ENCODE measurements at regions not wholly inside any gene's neighbourhood (a gene's known extent, or its start where the extent isn't known, plus 50 kb on each side); places are given as distances from the start of the nearest gene placed in this dataset.
"Not testable (repeated sequence)": the region's sequence is repeated elsewhere in the genome, so short reads cannot be mapped to it uniquely, and the experiment has no call there.

DNA sequence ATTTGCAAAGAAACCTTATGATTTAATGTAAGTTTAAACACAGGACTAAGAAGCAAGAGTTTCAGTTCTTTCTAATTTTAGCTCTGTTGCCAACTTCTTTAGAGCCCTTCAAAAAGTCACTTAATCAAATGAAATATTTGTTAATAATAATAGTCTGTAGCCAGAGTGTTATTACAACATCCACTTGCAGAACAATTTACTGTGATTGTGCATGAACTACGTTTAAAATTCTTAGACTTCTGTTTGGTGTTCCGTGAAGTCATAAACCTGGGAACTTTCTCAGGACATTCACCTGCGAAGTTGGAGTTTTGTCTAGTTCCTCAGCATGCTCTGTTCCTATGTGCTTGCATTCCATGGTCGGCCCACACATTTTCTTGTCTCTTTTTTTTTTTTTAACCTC lies 244.0 kb upstream of the AVPR1A start:
- Mint-ChIP-seq H3K27me3 (no peaks in the 10 kb centered on the region), H3K4me1 (no peaks in the 10 kb centered on the region), H3K9me3 (no peaks in the 10 kb centered on the region), H3K27ac (no peak overlapping the region), H3K36me3 (ENCODE audit: low read depth) (no peaks in the 10 kb centered on the region), H3K4me3 (no peak overlapping the region)
- no peak for DNase-seq
- ATAC-seq = no peak

DNA sequence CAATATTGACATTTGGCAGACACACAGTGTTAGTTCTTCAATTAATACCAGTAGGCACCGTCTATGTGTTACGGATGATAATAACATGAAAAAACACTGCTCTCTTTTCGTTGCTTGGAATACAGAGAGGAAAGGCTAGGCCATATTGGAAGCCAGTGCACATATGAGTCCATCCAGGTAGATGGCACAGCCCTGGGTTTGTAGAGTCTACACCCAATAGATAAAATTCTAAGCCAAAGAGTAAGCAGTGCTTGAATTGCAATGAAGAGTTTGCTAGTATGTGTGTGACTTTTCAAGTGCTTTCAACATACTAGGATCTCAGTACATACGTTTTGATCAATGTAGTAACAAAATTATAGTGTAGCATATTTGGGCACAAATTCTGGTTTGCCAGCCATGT lies 243.3 kb upstream of the AVPR1A start:
- Mint-ChIP-seq H3K27me3 (no peaks in the 10 kb centered on the region), H3K27ac (no peak overlapping the region), H3K9me3 (no peaks in the 10 kb centered on the region), H3K4me3 (no peak overlapping the region), H3K36me3 (ENCODE audit: low read depth) (no peaks in the 10 kb centered on the region), H3K4me1 (no peaks in the 10 kb centered on the region)
- DNase-seq = no peak
- no peak for ATAC-seq

DNA sequence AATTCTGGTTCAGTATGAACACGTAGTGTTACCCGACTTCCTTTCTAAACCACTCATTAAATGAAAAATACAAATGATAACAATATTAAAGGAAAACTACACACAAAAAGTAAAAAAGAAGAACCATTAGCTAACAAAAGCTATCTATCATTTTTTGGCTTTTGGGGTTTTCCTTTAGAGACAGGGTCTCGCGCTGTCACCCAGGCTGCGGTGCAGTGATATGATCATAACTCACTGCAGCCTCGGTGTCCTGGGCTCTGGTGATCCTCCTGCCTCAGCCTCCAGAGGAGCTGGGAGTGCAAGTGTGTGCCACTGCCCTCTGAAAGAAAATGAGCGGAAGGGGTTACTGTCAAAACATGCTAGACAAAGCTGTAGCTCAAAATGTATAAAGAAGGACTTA lies 238.2 kb upstream of the AVPR1A start:
- H3K4me1 Mint-ChIP-seq = no peaks in the 10 kb centered on the region
- no peak for DNase-seq
- no peak overlapping the region for H3K27ac Mint-ChIP-seq
- no peak for ATAC-seq
- H3K36me3 Mint-ChIP-seq (ENCODE audit: low read depth) = no peaks in the 10 kb centered on the region
- no peaks in the 10 kb centered on the region for H3K27me3 Mint-ChIP-seq
- H3K4me3 Mint-ChIP-seq = no peak overlapping the region
- H3K9me3 Mint-ChIP-seq = no peaks in the 10 kb centered on the region

DNA sequence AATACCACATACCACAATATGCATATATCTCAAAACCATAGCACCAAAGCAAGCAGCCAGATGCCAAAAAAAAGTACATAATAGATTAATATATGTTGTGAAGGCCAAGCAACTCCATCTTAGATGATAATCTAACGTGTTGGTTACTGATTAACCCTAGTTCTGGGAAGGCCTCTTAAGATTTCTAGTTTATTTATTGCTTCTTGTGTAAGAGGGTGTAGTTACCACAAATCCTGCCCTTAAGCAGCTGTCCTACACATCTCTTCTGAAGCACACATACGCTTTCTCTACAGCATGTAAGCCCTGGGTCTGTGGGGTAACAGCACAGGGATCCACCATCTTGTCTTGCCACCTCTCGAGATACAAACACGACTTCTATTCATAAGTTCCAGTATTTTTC lies 236.8 kb upstream of the AVPR1A start:
- no peaks in the 10 kb centered on the region for H3K27me3 Mint-ChIP-seq
- DNase-seq (no peak), ATAC-seq (no peak)
- no peaks in the 10 kb centered on the region for H3K36me3 Mint-ChIP-seq (ENCODE audit: low read depth)
- no peak overlapping the region for H3K27ac Mint-ChIP-seq
- H3K4me3 Mint-ChIP-seq = no peak overlapping the region
- no peaks in the 10 kb centered on the region for H3K9me3 Mint-ChIP-seq
- H3K4me1 Mint-ChIP-seq = no peaks in the 10 kb centered on the region

DNA sequence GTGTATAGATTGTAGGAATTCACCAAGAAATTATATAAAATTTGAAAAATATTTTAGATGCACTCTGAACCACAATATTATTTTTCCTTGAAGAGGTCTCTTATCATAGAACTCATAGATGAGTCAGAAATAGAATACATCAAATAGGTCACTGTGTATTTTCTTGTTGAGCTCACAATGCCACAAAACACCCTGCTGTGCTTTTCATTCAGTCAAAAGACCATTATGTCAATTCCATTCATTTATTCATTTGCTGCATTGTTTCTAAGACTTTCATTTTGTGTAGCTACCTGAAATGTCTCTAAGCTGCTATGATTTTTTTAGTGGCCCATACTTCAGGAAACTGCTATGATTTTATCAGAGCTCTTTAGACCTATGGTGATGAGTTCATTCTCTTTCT lies 231.9 kb upstream of the AVPR1A start:
- no peak overlapping the region for H3K27ac Mint-ChIP-seq
- H3K36me3 Mint-ChIP-seq (ENCODE audit: low read depth) = no peaks in the 10 kb centered on the region
- DNase-seq (no peak), ATAC-seq (no peak)
- H3K4me1 Mint-ChIP-seq = no peaks in the 10 kb centered on the region
- H3K9me3 Mint-ChIP-seq = peaks cover 6% of the 10 kb centered on the region
- H3K27me3 Mint-ChIP-seq = no peaks in the 10 kb centered on the region
- no peak overlapping the region for H3K4me3 Mint-ChIP-seq

DNA sequence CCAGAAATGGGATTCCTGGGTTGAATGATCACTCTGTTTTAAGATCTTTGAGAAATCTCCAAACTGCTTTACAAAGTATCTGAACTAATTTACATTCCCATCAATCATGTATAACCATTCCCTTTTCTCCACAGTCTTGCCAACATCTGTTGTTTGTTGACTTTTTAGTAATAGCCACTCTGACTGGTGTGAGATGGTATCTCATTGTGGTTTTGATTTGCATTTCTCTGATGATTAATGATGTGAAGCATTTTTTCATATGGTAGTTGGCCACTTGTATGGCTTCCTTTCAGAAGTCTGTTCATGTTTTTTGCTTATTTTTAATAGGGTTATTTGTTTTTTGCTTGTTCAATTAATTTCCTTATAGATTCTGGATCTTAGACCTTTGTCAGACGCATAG lies 211.8 kb upstream of the AVPR1A start:
- Mint-ChIP-seq H3K36me3 (ENCODE audit: low read depth) (no peaks in the 10 kb centered on the region), H3K4me1 (no peaks in the 10 kb centered on the region), H3K27me3 (no peaks in the 10 kb centered on the region), H3K27ac (no peak overlapping the region), H3K4me3 (no peak overlapping the region), H3K9me3 (peaks cover 12% of the 10 kb centered on the region)
- no peak for DNase-seq
- no peak for ATAC-seq

DNA sequence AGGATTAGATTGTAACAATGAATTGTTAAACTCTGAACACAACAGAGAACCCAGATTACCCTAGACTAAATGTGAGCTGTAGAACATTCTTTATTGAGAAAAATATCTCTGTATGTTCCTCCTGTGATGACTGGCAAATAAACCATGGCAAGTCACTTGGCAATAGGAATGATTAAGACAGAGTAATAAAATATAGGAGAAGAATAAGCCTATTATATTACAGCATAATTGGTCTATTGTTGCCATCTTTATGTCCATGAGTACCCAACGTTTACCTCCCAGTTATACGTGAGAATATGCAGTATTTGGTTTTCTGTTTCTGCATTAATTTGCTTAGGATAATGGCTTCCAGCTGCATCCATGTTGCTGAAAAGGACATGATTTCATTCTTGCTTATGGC lies 211.2 kb upstream of the AVPR1A start:
- Mint-ChIP-seq H3K9me3 (peaks cover 12% of the 10 kb centered on the region), H3K27ac (no peak overlapping the region), H3K27me3 (no peaks in the 10 kb centered on the region), H3K4me3 (no peak overlapping the region), H3K36me3 (ENCODE audit: low read depth) (no peaks in the 10 kb centered on the region), H3K4me1 (no peaks in the 10 kb centered on the region)
- DNase-seq = no peak
- no peak for ATAC-seq

DNA sequence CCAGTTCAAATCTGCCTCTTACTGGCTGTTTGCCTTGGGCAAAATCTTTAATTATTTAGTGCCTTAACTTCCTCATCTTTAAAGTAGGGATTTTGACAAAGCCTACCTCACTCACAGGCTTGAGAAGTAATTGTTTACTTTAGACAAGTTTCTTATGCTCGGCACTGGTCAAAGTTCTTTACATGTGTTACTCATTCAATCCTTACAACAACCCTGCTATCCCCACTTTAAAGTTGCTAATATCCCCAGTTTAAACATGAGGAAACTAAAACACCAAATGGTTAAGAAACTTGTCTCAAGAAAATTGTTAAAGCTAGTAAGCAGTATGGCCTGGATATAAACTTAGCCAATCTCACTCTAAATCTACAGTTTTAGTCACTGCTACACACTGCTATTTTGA lies 204.0 kb upstream of the AVPR1A start:
- H3K4me1 Mint-ChIP-seq = no peaks in the 10 kb centered on the region
- no peak overlapping the region for H3K4me3 Mint-ChIP-seq
- ATAC-seq (no peak), DNase-seq (no peak)
- no peaks in the 10 kb centered on the region for H3K27me3 Mint-ChIP-seq
- H3K9me3 Mint-ChIP-seq = no peaks in the 10 kb centered on the region
- no peak overlapping the region for H3K27ac Mint-ChIP-seq
- no peaks in the 10 kb centered on the region for H3K36me3 Mint-ChIP-seq (ENCODE audit: low read depth)

DNA sequence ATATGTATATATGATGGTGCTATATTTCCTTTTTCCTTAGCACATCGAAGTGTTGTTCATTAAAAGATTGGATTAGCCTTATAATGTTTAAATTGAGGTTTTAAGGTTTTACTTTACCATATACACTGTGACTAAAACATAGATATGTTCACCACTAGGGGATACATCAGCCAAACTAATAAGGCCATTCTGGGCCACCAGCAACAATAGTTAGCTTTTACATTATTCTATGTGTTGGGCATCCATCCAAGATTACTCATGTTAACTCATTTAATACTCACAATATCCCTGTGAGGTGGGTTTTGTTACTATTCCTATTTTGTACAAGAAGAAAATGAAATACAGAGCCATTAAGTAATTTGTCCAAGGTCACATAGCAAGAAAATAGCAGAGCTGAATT lies 202.6 kb upstream of the AVPR1A start:
- no peaks in the 10 kb centered on the region for H3K27me3 Mint-ChIP-seq
- DNase-seq = no peak
- H3K9me3 Mint-ChIP-seq = no peaks in the 10 kb centered on the region
- H3K27ac Mint-ChIP-seq = no peak overlapping the region
- no peaks in the 10 kb centered on the region for H3K36me3 Mint-ChIP-seq (ENCODE audit: low read depth)
- no peak for ATAC-seq
- H3K4me1 Mint-ChIP-seq = no peaks in the 10 kb centered on the region
- no peak overlapping the region for H3K4me3 Mint-ChIP-seq

DNA sequence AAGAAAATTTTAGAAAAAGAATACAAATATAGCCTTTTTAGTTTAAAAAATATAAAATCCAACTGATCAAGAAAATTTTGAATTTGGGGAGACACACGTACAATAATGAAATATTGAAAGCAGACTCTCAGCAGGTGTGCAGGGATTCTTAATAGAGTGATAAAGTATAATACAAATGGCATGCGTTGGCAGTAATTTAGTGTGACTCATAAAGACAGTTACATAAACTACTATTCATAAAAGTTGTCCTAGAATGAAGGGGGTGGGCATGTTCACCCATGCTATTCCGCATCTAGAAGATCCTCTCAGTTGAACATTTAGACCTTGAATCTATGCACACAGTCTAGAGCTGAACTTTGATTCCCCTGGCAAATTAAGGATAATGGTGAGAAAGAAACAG lies 200.4 kb upstream of the AVPR1A start:
- Mint-ChIP-seq H3K27me3 (no peaks in the 10 kb centered on the region), H3K4me3 (no peak overlapping the region), H3K36me3 (ENCODE audit: low read depth) (no peaks in the 10 kb centered on the region), H3K4me1 (no peaks in the 10 kb centered on the region), H3K27ac (no peak overlapping the region), H3K9me3 (no peaks in the 10 kb centered on the region)
- DNase-seq = no peak
- no peak for ATAC-seq

DNA sequence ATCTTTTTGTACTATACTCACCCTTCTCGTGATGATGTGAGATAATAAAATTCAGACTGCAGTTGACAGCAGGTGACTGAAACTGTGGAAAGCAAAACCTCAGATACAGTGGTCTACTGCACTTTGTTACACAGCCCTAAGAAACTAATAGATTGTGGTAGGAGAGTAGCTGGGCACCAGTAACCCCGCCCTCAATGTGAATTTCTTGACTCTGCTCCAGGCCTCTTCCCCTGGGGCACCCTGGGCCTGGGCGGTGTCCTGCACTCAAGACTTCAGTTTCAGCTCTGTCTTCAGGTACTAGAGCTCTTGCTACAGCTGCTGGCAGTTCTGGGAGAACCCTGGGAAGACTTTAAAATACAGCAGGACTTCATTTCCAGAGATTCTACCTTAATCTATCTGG lies 197.6 kb upstream of the AVPR1A start:
- Mint-ChIP-seq H3K27me3 (no peaks in the 10 kb centered on the region), H3K36me3 (ENCODE audit: low read depth) (no peaks in the 10 kb centered on the region)

DNA sequence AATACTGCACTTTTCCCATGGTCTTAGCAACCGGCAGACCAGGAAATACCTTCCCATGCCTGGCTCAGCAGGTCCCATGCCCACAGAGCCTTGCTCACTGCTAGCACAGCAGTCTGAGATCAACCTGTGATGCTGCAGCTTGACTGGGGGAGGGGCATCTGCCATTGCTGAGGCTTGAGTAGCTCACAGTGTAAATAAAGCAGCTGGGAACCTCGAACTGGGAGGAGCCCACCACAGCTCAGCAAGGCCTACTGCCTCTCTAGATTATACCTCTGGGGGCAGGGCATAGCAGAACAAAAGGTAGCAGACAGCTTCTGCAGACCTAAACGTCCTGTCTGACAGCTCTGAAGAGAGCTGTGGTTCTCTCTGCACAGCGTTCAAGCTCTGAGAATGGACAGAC lies 186.2 kb upstream of the AVPR1A start:
- not testable (repeated sequence) for H3K27me3 Mint-ChIP-seq; H3K4me1 Mint-ChIP-seq; H3K36me3 Mint-ChIP-seq (ENCODE audit: low read depth); ATAC-seq; DNase-seq; H3K27ac Mint-ChIP-seq; H3K4me3 Mint-ChIP-seq
- peaks cover 22% of the 10 kb centered on the region for H3K9me3 Mint-ChIP-seq

More for the DNA sequence above, 197.6 kb upstream of the AVPR1A start:
- ATAC-seq (no peak), DNase-seq (no peak)
- no peaks in the 10 kb centered on the region for H3K4me1 Mint-ChIP-seq
- no peak overlapping the region for H3K4me3 Mint-ChIP-seq
- no peak overlapping the region for H3K27ac Mint-ChIP-seq
- H3K9me3 Mint-ChIP-seq = no peaks in the 10 kb centered on the region

DNA sequence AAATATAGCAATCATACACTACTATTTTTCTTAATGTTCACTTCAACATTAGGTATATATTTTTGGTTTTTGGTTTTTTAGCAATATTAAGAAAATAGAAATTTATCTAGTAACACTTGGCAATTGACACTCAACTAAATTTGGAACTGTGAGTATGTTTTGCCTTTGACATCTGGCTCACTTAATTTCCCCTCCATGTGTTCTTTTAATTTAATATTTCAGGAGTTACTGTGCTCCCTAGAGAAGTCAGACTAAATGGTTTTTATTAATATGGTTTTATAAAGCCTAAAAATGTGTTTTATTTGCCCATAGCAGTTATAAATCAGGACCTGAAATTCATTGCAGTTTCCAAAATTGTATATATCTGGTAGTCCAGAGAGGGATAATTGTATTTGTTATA lies 175.3 kb upstream of the AVPR1A start:
- H3K4me1 Mint-ChIP-seq = no peaks in the 10 kb centered on the region
- H3K36me3 Mint-ChIP-seq (ENCODE audit: low read depth) = no peaks in the 10 kb centered on the region
- no peak overlapping the region for H3K27ac Mint-ChIP-seq
- H3K9me3 Mint-ChIP-seq = no peaks in the 10 kb centered on the region
- H3K27me3 Mint-ChIP-seq = no peaks in the 10 kb centered on the region
- no peak overlapping the region for H3K4me3 Mint-ChIP-seq
- ATAC-seq (no peak), DNase-seq (no peak)

DNA sequence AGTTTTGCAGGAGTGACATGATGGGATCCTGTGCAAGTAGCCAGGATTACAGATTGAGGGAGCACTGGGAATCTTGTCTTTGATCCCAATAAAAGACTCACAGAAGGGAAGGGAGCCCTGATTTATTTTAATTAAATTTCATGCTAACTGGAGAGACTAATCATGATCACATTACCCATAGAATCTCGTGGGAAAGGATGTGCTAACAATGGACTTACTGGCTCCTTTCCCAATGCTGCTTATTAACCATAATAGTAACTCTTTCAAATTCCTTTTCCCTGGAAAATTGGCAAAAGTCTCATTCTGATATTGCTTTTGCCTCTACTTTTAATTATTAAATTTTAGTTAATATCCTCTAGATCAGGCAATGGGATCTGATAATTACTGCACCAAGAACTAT lies 174.8 kb upstream of the AVPR1A start:
- no peaks in the 10 kb centered on the region for H3K36me3 Mint-ChIP-seq (ENCODE audit: low read depth)
- no peaks in the 10 kb centered on the region for H3K27me3 Mint-ChIP-seq
- H3K4me3 Mint-ChIP-seq = no peak overlapping the region
- H3K27ac Mint-ChIP-seq = no peak overlapping the region
- H3K4me1 Mint-ChIP-seq = no peaks in the 10 kb centered on the region
- H3K9me3 Mint-ChIP-seq = no peaks in the 10 kb centered on the region
- ATAC-seq (no peak), DNase-seq (no peak)

DNA sequence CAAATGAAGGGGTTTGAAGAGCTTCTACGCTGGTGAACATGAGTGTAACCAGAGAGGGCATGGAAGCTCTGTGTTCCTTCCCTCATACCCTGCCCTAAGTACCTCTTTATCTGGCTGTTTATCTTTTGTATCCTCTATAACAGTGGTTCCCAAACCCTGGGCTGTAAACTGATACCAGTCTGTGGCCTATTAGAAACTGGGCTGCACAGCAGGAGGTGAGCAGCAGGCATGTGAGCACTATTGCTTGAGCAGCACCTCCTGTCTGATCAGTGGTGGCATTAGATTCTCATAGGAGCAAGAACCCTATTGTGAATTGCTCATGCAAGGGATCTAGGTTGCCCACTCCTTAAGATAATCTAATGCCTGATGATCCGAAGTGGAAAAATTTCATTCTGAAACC lies 172.9 kb upstream of the AVPR1A start:
- H3K9me3 Mint-ChIP-seq = no peaks in the 10 kb centered on the region
- no peak overlapping the region for H3K27ac Mint-ChIP-seq
- no peaks in the 10 kb centered on the region for H3K27me3 Mint-ChIP-seq
- H3K4me3 Mint-ChIP-seq = no peak overlapping the region
- H3K4me1 Mint-ChIP-seq = no peaks in the 10 kb centered on the region
- ATAC-seq (no peak), DNase-seq (no peak)
- no peaks in the 10 kb centered on the region for H3K36me3 Mint-ChIP-seq (ENCODE audit: low read depth)

DNA sequence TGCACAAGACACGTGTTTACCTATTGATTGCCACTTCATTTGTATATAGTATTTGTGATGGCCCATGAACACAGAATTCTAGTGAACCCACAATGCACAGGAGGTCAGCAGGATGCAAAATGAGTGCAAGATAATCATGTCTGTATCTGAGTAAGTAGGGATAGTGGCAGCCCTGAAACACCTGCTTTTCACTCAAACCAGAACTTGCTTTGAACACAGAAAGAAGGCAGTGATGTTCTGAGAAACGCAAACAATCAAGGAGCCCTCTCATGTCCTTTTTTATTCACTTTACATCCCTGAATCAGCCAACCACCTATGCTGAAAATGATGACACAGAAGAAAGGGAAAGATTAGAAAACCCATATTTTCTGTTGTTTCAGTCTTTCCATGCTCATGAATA lies 170.4 kb upstream of the AVPR1A start:
- Mint-ChIP-seq H3K4me3 (no peak overlapping the region), H3K4me1 (no peaks in the 10 kb centered on the region), H3K27me3 (no peaks in the 10 kb centered on the region), H3K9me3 (no peaks in the 10 kb centered on the region), H3K27ac (no peak overlapping the region), H3K36me3 (ENCODE audit: low read depth) (no peaks in the 10 kb centered on the region)
- DNase-seq = no peak
- ATAC-seq = peak; percentile 30

Measured in activated naive CD8-positive, alpha-beta T cell treated with anti-CD3 and anti-CD28 coated beads, Interleukin-2, amount 50 U/mL, for 24 hours (primary cell).